Karpas-422 (cell line): ENCODE measurements at regions not wholly inside any gene's neighbourhood (a gene's known extent, or its start where the extent isn't known, plus 50 kb on each side); places are given as distances from the start of the nearest gene placed in this dataset.

ENCODE experiments used
- DNase-seq: peaks from one replicate; pipeline ENCODE4 v3.0.0-alpha.2; 2015
- H2AFZ ChIP-seq: fragments of 200-600 bp; sonication (generic); 2 replicates; pipeline ENCODE4 v1.6.1; 2014; ENCODE audit warnings: antibody characterized with exemption, low read length, mixed read lengths
- H3K27ac ChIP-seq: fragments of 200-600 bp; sonication (generic); 2 replicates; pipeline ENCODE4 v1.5.1; 2014; ENCODE audit warnings: mild to moderate bottlenecking, low read length, moderate library complexity
- H3K27me3 ChIP-seq: fragments of 200-600 bp; sonication (generic); 2 replicates; pipeline ENCODE4 v1.6.1; 2014; ENCODE audit warnings: low read length, mixed read lengths
- H3K36me3 ChIP-seq: fragments of 200-600 bp; sonication (generic); 2 replicates; pipeline ENCODE4 v1.6.1; 2014; ENCODE audit warnings: low read length, mixed read lengths; ENCODE audit not compliant: insufficient read depth
- H3K4me1 ChIP-seq: fragments of 200-600 bp; sonication (generic); 2 replicates; pipeline ENCODE4 v1.6.1; 2014; ENCODE audit warnings: mild to moderate bottlenecking, low read length, mixed read lengths
- H3K4me2 ChIP-seq: fragments of 200-600 bp; sonication (generic); 2 replicates; pipeline ENCODE4 v1.6.1; 2014; ENCODE audit warnings: low read length, low read depth, mild to moderate bottlenecking; ENCODE audit not compliant: poor library complexity, severe bottlenecking
- H3K4me3 ChIP-seq: fragments of 200-600 bp; sonication (generic); 2 replicates; pipeline ENCODE4 v1.5.1; 2014; ENCODE audit warnings: mild to moderate bottlenecking, antibody characterized with exemption, low read length, mixed read lengths
- H3K79me2 ChIP-seq: fragments of 200-600 bp; sonication (generic); 2 replicates; pipeline ENCODE4 v1.6.1; 2014; ENCODE audit warnings: mild to moderate bottlenecking, low read length, mixed read lengths
- H3K9ac ChIP-seq: fragments of 200-600 bp; sonication (generic); 2 replicates; pipeline ENCODE4 v1.6.0; 2014; ENCODE audit warnings: low read length
- H3K9me2 ChIP-seq: fragments of 200-600 bp; sonication (generic), shearing (Covaris generic); replicated peaks from 2 replicates; pipeline ENCODE4 v1.6.0; 2014; ENCODE audit warnings: mild to moderate bottlenecking, low read length, moderate library complexity; ENCODE audit not compliant: insufficient read depth
- H3K9me3 ChIP-seq: fragments of 300-700, 200-600 bp; sonication (generic); 2 replicates; pipeline ENCODE4 v1.6.1; 2014; ENCODE audit warnings: low read length, mixed read lengths
- H4K20me1 ChIP-seq: fragments of 200-600 bp; sonication (generic); 2 replicates; pipeline ENCODE4 v1.6.1; 2014; ENCODE audit warnings: mild to moderate bottlenecking, antibody characterized with exemption, low read length, low read depth; ENCODE audit not compliant: insufficient read depth

DNA sequence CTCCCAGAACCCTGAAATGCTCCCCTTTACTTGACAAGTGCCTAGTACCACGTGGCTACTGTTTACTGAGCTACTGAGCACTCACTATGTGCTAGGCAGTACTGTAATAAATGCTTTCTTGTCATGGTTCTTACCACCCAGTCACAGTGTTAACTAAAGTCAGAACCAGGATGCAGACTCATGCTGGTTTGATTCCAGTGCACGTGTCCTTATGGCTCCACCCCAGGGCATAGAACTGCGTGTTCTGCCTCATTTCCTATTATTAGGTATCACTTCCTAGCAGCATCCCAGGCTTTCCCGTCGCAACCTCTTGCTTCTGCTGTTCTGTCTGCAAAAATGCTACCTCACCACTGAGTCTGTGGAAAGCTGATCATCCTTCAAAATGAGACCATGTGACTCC is 71.7 kb upstream of the DOCK1 start:
- Histone ChIP-seq H2AFZ (no peak overlapping the region), H3K27ac (no peak overlapping the region), H3K27me3 (no peaks in the 10 kb centered on the region), H3K9me2 (no peaks in the 10 kb centered on the region), H3K9ac (no peak overlapping the region), H3K36me3 (no peaks in the 10 kb centered on the region), H3K79me2 (no peaks in the 10 kb centered on the region), H3K4me1 (no peaks in the 10 kb centered on the region), H3K4me2 (no peak overlapping the region), H4K20me1 (no peaks in the 10 kb centered on the region), H3K9me3 (no peaks in the 10 kb centered on the region; the same call in none of the 2 replicates), H3K4me3 (no peak overlapping the region)
- no peak for DNase-seq

GRCh38 chr10:126836009-126836408 is 69.2 kb upstream of the DOCK1 start:
- H3K4me2 ChIP-seq: no peak overlapping the region
- no peak overlapping the region for H2AFZ ChIP-seq
- no peak overlapping the region for H3K27ac ChIP-seq
- no peaks in the 10 kb centered on the region for H3K36me3 ChIP-seq
- H3K79me2 ChIP-seq: no peaks in the 10 kb centered on the region
- no peak for DNase-seq
- no peaks in the 10 kb centered on the region for H3K27me3 ChIP-seq
- no peaks in the 10 kb centered on the region for H3K9me2 ChIP-seq
- H4K20me1 ChIP-seq: no peaks in the 10 kb centered on the region
- no peaks in the 10 kb centered on the region for H3K4me1 ChIP-seq
- H3K9me3 ChIP-seq: no peaks in the 10 kb centered on the region; the same call in none of the 2 replicates
- no peak overlapping the region for H3K9ac ChIP-seq
- H3K4me3 ChIP-seq: no peak overlapping the region

- no peak overlapping the region for H3K4me3 ChIP-seq
- no peak overlapping the region for H3K9ac ChIP-seq
- no peaks in the 10 kb centered on the region for H3K9me2 ChIP-seq
- H4K20me1 ChIP-seq: no peaks in the 10 kb centered on the region
- no peaks in the 10 kb centered on the region for H3K4me1 ChIP-seq
- no peaks in the 10 kb centered on the region for H3K36me3 ChIP-seq
- H3K27ac ChIP-seq: no peak overlapping the region
- no peak overlapping the region for H2AFZ ChIP-seq
- no peak for DNase-seq
- H3K4me2 ChIP-seq: no peak overlapping the region
- H3K9me3 ChIP-seq: no peaks in the 10 kb centered on the region; the same call in 1 of the 2 replicates
- H3K27me3 ChIP-seq: no peaks in the 10 kb centered on the region
- no peaks in the 10 kb centered on the region for H3K79me2 ChIP-seq
Observed at GRCh38 chr10:126838316-126838715, 66.9 kb upstream of the DOCK1 start.

DNA sequence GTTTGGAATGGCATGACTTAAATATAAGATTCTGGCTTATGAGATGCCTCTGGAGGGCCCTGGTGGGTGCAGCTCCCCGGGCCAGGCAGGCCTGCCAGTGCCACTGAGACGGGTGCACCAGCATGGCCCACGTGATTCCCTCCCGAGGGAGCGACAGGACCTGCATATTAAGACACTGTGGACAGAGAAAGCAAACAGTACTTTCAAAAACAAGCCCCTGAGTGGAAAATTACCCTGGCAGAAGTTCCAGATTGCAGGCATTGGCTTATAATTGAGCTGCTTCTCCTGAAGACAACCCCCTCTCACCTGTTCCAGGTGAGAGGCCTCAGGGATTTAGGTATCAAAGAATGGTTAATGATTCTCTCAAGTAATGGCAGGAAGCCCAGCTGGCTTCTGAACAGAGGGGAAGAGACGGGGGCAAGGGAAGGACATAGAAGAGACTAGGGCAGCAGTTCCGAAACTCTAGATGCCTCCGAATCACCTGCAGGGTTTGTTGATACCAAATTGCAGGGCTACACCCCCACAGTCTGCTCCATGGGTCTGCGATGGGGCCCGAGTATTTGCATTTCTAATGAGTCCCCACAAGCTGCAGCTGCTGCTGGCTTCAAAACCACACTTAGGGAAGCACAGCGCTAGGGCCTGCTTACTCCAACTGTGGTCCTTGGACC is 66.0 kb upstream of the DOCK1 start:
- no peak overlapping the region for H3K4me2 ChIP-seq
- no peak overlapping the region for H3K27ac ChIP-seq
- H4K20me1 ChIP-seq: no peaks in the 10 kb centered on the region
- no peak overlapping the region for H2AFZ ChIP-seq
- no peaks in the 10 kb centered on the region; the same call in 1 of the 2 replicates for H3K9me3 ChIP-seq
- no peak for DNase-seq
- H3K4me3 ChIP-seq: no peak overlapping the region
- H3K79me2 ChIP-seq: no peaks in the 10 kb centered on the region
- H3K27me3 ChIP-seq: no peaks in the 10 kb centered on the region
- no peak overlapping the region for H3K9ac ChIP-seq
- H3K4me1 ChIP-seq: no peaks in the 10 kb centered on the region
- no peaks in the 10 kb centered on the region for H3K9me2 ChIP-seq
- no peaks in the 10 kb centered on the region for H3K36me3 ChIP-seq

DNA sequence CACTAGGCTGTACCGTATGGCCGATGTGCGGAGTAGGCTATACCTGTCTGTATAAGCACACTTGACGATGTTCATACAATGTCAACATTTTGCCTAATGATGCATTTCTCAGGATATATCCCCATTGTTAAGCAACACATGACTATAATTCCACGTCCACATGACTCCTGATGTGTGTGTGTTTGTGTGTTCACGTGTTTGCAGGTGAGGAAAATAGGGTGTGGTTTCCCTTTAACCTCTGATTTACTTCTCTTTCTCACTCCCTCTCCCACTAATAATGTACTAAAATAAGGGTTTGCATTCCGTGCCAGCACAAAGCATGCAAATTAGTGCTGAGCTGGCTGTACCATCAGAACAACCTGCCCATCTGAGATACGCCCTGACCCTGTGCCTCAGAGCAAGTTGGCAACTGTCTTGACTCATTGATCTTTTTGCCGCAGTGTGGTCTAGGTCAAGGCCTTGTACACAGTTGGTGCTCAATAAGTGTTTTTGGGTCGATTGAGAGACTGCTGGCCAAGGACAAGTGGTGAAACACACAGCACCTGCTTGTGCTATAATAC is 64.6 kb upstream of the DOCK1 start:
- H4K20me1 ChIP-seq: no peaks in the 10 kb centered on the region

DNA sequence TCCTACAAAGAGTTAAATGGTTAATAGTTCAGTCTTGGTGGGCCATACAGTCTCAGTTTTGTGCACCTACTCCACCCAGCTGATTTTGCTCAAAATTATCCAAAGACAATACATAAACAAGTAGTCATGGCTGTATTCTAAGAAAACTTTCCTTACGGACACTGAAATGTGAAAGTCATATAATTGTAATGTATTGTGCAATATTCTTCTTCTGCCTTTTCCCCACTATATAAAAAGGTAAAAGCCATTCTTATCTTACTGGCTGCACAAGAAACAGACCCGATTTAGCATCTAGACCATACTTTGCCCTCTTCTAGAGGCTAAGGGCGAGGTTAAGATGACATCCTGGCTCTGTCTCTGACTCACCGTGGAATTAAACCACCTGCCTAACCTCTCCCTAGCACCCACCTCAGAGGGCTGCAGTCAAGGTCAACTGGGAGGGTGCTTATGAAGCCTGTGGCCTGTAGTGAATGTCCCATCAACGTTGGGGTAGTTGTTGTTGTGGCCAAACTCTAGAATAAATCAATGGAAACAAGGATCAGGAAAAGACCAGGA is 63.8 kb upstream of the DOCK1 start:
- Histone ChIP-seq H3K9me3 (no peaks in the 10 kb centered on the region; the same call in 1 of the 2 replicates), H3K4me2 (no peak overlapping the region), H3K27me3 (no peaks in the 10 kb centered on the region)

More for the DNA sequence above, 64.6 kb upstream of the DOCK1 start:
- Histone ChIP-seq H3K27me3 (no peaks in the 10 kb centered on the region), H2AFZ (no peak overlapping the region), H3K9me3 (no peaks in the 10 kb centered on the region; the same call in 1 of the 2 replicates), H3K4me2 (no peak overlapping the region), H3K79me2 (no peaks in the 10 kb centered on the region), H3K36me3 (no peaks in the 10 kb centered on the region), H3K9ac (no peak overlapping the region), H3K4me1 (no peaks in the 10 kb centered on the region), H3K4me3 (no peak overlapping the region), H3K9me2 (no peaks in the 10 kb centered on the region), H3K27ac (no peak overlapping the region)
- no peak for DNase-seq

DNA sequence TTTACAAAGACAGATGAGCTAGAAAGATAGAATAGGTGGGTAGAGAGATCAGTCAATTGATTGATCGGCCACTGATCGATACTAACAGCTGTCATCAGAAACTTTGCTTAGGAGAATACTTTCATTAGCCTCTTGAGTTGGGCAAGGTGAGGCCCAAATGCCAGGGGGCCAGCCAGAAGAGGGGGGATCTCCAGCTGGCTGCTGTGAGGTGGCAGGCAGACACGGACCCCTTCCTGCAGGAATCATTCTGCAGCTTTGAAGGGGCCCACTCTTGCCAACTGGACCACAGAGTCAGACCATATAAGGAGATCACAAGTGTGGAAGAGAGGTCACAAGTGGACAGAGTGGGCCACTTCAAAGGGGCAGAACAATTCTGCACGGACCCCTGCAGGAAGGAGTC is 62.9 kb upstream of the DOCK1 start:
- Histone ChIP-seq H3K79me2 (no peaks in the 10 kb centered on the region), H3K4me1 (no peaks in the 10 kb centered on the region), H3K9ac (no peak overlapping the region), H3K9me3 (no peaks in the 10 kb centered on the region; the same call in 1 of the 2 replicates), H3K9me2 (no peaks in the 10 kb centered on the region), H3K36me3 (no peaks in the 10 kb centered on the region), H4K20me1 (no peaks in the 10 kb centered on the region), H2AFZ (no peak overlapping the region), H3K4me3 (no peak overlapping the region), H3K27ac (no peak overlapping the region), H3K27me3 (no peaks in the 10 kb centered on the region), H3K4me2 (no peak overlapping the region)
- no peak for DNase-seq

More for the DNA sequence above, 63.8 kb upstream of the DOCK1 start:
- H3K79me2 ChIP-seq: no peaks in the 10 kb centered on the region
- H3K36me3 ChIP-seq: no peaks in the 10 kb centered on the region
- no peak overlapping the region for H3K27ac ChIP-seq
- no peak overlapping the region for H3K4me3 ChIP-seq
- H3K9me2 ChIP-seq: no peaks in the 10 kb centered on the region
- H3K9ac ChIP-seq: no peak overlapping the region
- H2AFZ ChIP-seq: no peak overlapping the region
- DNase-seq: no peak
- no peaks in the 10 kb centered on the region for H4K20me1 ChIP-seq
- H3K4me1 ChIP-seq: no peaks in the 10 kb centered on the region

DNA sequence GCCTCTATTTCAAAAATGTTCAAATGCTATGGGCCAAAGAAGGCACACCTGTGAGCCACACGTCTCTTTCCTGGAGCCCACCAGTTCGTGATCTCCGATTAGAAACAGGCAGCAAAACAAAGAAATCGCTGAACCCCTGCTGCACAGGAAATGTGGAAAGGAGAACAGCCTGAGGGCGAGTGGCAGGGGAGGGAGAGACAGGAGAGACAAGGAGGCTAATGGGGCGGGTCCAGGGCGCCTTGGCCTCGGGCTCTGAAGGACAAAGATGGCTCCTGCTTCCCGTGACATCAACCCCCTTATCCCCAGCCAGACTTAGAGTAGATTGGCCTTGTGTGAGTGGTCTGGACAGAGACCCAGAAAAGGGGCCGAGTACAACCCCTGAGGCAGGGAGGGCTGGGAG is 62.4 kb upstream of the DOCK1 start:
- H3K27ac ChIP-seq: no peak overlapping the region
- H3K4me2 ChIP-seq: no peak overlapping the region
- no peak for DNase-seq
- H3K27me3 ChIP-seq: no peaks in the 10 kb centered on the region
- H3K4me3 ChIP-seq: no peak overlapping the region
- no peak overlapping the region for H2AFZ ChIP-seq
- no peaks in the 10 kb centered on the region for H3K9me2 ChIP-seq
- no peaks in the 10 kb centered on the region for H3K4me1 ChIP-seq
- no peaks in the 10 kb centered on the region; the same call in 1 of the 2 replicates for H3K9me3 ChIP-seq
- no peaks in the 10 kb centered on the region for H3K36me3 ChIP-seq
- no peak overlapping the region for H3K9ac ChIP-seq
- no peaks in the 10 kb centered on the region for H4K20me1 ChIP-seq
- H3K79me2 ChIP-seq: no peaks in the 10 kb centered on the region
